ENCODE measurements at regions not wholly inside any gene's neighbourhood (a gene's known extent, or its start where the extent isn't known, plus 50 kb on each side); places are given as distances from the start of the nearest gene placed in this dataset.

DNA sequence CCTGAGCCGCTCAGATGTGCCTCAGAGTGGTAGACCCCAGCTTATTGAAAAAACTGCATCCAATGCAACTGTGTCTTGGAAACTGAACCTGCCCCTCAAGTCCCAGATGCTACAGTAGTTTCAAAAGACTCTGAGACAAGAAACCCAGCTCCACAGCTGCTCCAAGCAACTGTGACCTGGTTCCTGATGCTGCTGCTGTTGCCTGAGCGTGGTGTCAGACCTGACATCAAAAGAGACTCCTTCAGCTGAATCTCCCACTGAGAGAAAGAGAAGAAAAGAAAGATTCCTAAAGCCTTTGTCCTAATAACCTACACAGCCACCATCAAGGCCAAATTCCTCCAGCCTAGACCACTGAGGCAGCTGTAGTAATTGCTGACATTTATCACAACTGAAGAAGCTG lies 630.1 kb downstream of the STIM2 start:
- Histone ChIP-seq H3K27me3 (ENCODE audit: control insufficient read depth, insufficient read depth, low read length) (no peaks in the 10 kb centered on the region), H3K36me3 (ENCODE audit: control insufficient read depth, insufficient read depth, low read length) (no peaks in the 10 kb centered on the region), H3K4me3 (ENCODE audit: low read depth, low read length) (no peak overlapping the region)
- TF ChIP-seq, protein P1, sequence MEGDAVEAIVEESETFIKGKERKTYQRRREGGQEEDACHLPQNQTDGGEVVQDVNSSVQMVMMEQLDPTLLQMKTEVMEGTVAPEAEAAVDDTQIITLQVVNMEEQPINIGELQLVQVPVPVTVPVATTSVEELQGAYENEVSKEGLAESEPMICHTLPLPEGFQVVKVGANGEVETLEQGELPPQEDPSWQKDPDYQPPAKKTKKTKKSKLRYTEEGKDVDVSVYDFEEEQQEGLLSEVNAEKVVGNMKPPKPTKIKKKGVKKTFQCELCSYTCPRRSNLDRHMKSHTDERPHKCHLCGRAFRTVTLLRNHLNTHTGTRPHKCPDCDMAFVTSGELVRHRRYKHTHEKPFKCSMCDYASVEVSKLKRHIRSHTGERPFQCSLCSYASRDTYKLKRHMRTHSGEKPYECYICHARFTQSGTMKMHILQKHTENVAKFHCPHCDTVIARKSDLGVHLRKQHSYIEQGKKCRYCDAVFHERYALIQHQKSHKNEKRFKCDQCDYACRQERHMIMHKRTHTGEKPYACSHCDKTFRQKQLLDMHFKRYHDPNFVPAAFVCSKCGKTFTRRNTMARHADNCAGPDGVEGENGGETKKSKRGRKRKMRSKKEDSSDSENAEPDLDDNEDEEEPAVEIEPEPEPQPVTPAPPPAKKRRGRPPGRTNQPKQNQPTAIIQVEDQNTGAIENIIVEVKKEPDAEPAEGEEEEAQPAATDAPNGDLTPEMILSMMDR (IDR thresholded peaks at IDR 0.05; ENCODE audit: insufficient read depth, low read length, poor library complexity, severe bottlenecking), result no peak
- DNase-seq (ENCODE audit: low read depth), result no peak

DNA sequence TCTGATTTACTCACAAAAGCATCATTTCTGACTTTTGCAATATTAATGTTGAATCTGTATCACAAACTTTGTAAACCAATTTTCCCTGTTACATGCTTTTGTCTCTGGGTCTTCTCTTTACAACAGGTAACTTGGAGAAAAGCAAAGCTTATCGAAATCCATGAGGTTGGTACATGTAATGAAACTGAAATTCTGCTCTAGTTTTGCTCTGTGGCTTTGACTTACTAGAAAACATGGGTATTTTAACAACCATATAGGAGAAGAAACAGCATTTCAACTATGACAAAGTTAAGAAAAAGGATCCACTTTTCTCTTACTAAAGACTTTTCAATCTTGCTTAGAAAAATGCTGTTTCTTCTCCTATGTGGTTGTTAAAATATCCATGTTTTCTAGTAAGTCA lies 645.8 kb downstream of the STIM2 start:
- TF ChIP-seq, protein P1 (IDR thresholded peaks at IDR 0.05; ENCODE audit: insufficient read depth, low read length, poor library complexity, severe bottlenecking), result no peak
- Histone ChIP-seq H3K4me3 (ENCODE audit: low read depth, low read length) (no peak overlapping the region), H3K36me3 (ENCODE audit: control insufficient read depth, insufficient read depth, low read length) (no peaks in the 10 kb centered on the region), H3K27me3 (ENCODE audit: control insufficient read depth, insufficient read depth, low read length) (no peaks in the 10 kb centered on the region)
- DNase-seq (ENCODE audit: low read depth), result no peak

DNA sequence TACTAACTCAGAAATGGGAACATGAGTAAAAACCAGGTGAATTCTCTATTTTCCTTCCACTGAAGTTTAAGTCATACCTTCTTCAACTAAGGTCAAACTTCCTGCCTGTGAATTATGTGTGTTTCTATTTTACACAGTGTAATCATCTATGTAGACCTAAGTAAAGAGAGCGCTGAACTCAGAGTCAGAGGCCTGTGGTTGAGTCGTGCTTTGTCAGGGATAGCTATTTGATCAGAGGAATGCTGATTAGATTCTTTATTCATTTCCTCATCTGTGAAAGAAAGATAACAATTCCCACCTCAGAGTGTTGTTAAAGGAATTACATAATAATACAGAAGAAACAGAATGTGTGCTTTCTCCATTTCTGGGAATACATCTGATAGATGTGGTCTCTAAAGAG lies 654.1 kb downstream of the STIM2 start:
- Histone ChIP-seq H3K4me3 (ENCODE audit: low read depth, low read length) (no peak overlapping the region), H3K27me3 (ENCODE audit: control insufficient read depth, insufficient read depth, low read length) (no peaks in the 10 kb centered on the region), H3K36me3 (ENCODE audit: control insufficient read depth, insufficient read depth, low read length) (no peaks in the 10 kb centered on the region)
- no peak for DNase-seq (ENCODE audit: low read depth)
- TF ChIP-seq, protein P1 (IDR thresholded peaks at IDR 0.05; ENCODE audit: insufficient read depth, low read length, poor library complexity, severe bottlenecking), result no peak

DNA sequence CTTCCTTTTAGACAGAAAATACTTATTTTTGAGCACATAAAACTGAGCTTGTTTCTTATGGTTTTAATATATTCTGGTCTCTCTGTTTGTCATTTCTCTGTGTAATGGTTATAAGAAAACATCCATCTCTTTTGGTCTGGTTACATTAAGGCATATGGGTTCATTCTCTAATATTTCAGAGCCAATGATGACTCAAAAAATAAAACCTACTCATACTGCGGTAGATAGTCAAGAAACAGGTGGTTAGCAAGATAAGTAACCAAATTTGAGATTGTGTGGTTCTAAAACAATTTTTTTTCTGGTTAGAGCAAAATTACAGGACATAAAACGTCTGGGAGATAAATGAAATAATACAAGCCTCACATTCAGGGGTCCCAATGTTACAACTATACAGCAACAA lies 654.5 kb downstream of the STIM2 start:
- Histone ChIP-seq H3K4me3 (ENCODE audit: low read depth, low read length) (no peak overlapping the region), H3K36me3 (ENCODE audit: control insufficient read depth, insufficient read depth, low read length) (no peaks in the 10 kb centered on the region), H3K27me3 (ENCODE audit: control insufficient read depth, insufficient read depth, low read length) (no peaks in the 10 kb centered on the region)
- TF ChIP-seq, protein P1 (IDR thresholded peaks at IDR 0.05; ENCODE audit: insufficient read depth, low read length, poor library complexity, severe bottlenecking), result no peak
- DNase-seq (ENCODE audit: low read depth), result no peak

DNA sequence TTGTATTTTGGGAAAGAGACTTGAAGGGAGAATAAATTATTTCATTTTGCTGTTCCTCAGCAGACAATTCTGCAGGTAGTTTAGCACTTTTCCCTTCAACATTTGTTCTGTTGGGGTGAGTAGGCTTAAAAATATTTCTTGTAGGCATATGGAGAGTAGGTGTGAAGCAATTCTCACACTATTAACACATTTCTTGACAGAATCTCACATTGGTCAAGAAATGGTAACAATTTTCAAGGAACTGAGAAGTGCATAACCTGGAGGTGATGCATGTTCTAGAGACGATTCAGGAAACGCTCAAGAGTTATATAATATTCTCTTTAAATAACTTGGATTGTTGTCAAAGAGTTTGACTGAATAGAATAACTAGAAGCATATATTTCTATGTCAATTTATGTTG lies 658.2 kb downstream of the STIM2 start:
- H3K4me3 ChIP-seq (ENCODE audit: low read depth, low read length), result no peak overlapping the region
- H3K36me3 ChIP-seq (ENCODE audit: control insufficient read depth, insufficient read depth, low read length), result no peaks in the 10 kb centered on the region
- no peaks in the 10 kb centered on the region for H3K27me3 ChIP-seq (ENCODE audit: control insufficient read depth, insufficient read depth, low read length)
- TF ChIP-seq, protein P1 (IDR thresholded peaks at IDR 0.05; ENCODE audit: insufficient read depth, low read length, poor library complexity, severe bottlenecking), result no peak
- no peak for DNase-seq (ENCODE audit: low read depth)

DNA sequence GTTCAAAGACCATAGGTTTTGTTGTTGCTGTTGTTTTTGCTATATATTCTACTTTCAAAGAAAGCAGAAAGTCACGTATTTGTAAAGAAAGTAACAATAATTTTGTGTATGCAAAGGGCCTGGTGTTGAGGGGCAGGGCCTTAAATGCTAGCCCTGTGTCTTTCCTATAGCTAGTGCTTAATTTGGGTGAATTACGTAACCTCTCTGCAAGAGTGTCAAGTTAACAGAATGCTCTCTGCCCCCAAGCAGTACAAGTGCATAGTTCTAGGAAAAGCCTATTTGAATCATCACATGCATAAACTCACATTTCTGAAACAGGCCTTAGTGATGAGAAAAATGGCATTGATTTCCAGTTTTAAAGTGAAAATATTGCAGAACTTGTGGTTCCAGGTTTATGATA lies 663.6 kb downstream of the STIM2 start:
- DNase-seq (ENCODE audit: low read depth), result no peak
- Histone ChIP-seq H3K27me3 (ENCODE audit: control insufficient read depth, insufficient read depth, low read length) (no peaks in the 10 kb centered on the region), H3K4me3 (ENCODE audit: low read depth, low read length) (no peak overlapping the region), H3K36me3 (ENCODE audit: control insufficient read depth, insufficient read depth, low read length) (no peaks in the 10 kb centered on the region)
- TF ChIP-seq, protein P1 (IDR thresholded peaks at IDR 0.05; ENCODE audit: insufficient read depth, low read length, poor library complexity, severe bottlenecking), result no peak
